ENCODE measurements at regions not wholly inside any gene's neighbourhood (a gene's known extent, or its start where the extent isn't known, plus 50 kb on each side); places are given as distances from the start of the nearest gene placed in this dataset. TPM values are rescaled to one million over a fixed set of nuclear protein-coding genes. Genes with fewer than 3 reads are reported as not detected.

DNA sequence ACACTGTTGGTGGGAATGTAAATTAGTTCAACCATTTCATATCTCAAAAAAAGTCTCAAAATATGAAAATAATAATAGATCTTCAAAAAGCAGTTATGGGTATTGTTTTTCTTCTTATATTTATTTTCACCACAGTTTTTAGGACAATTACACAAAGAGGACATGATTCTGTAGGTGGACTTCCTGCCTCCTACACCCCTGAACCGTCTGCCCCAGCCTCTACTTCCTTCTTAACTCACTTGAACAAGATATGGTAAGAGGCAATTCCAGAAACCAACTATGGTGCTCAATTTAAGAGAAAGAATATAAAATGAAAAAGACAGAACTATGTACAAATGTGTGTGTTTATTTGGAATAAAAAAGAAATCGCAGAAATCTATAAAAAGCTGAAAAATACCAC, 74.1 kb upstream of the MON1B start:
- no peaks in the 10 kb centered on the region for H3K9me3 Mint-ChIP-seq
- no peak for DNase-seq
- H3K4me3 Mint-ChIP-seq: no peak overlapping the region
- H3K36me3 Mint-ChIP-seq (ENCODE audit: low read depth): no peaks in the 10 kb centered on the region
- no peak overlapping the region for H3K27ac Mint-ChIP-seq
- intact Hi-C loops (cut with micrococcal nuclease): no loop called here
- H3K4me1 Mint-ChIP-seq (ENCODE audit: low read depth): no peaks in the 10 kb centered on the region
- H3K27me3 Mint-ChIP-seq (ENCODE audit: low read depth): peaks cover 5% of the 10 kb centered on the region
- CTCF ChIA-PET: no interaction called here

DNA sequence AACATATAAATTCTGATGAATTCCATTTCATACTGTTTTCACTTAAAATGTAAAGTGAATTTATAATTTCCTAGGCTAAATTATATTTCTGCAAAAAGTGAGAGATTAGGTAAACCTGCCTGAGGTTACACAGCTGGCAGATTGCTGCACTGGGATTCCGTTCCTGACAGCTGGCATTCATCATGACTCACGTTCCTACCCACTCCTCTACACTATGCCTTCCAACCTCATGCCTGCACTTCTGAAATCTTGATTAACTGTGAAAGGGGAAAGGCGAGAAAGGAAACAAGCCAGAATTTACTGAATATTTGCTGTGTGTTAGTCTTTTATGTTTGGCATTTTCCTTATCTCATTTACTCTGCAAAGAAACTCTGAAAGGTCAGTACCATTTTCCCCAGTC, 73.3 kb upstream of the MON1B start:
- H3K36me3 Mint-ChIP-seq (ENCODE audit: low read depth): no peaks in the 10 kb centered on the region
- CTCF ChIA-PET: no interaction called here
- no peak overlapping the region for H3K4me3 Mint-ChIP-seq
- no peaks in the 10 kb centered on the region for H3K9me3 Mint-ChIP-seq
- H3K4me1 Mint-ChIP-seq (ENCODE audit: low read depth): no peaks in the 10 kb centered on the region
- peaks cover 6% of the 10 kb centered on the region for H3K27me3 Mint-ChIP-seq (ENCODE audit: low read depth)
- DNase-seq: no peak
- intact Hi-C loops (cut with micrococcal nuclease): no loop called here
- no peak overlapping the region for H3K27ac Mint-ChIP-seq

DNA sequence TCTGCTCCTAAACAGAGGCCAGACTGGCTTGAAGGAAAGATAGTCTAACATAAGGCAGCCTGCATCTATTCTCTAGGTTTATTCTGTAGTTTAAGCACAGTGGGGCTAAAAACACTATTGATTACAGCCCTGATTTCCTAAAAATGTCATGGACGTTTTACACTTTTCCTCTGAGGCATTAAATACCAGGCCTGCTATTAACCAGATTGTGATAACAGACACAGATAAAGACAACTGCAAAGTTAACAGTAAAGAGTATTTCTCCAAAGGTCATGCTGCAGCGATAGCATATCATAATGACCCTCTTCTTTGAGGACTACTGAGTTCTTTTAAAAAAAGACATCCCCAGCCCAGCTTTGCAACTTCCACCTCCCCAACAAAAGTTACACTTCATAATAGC, 59.6 kb upstream of the MON1B start:
- Mint-ChIP-seq H3K27ac (no peak overlapping the region), H3K36me3 (ENCODE audit: low read depth) (no peaks in the 10 kb centered on the region), H3K9me3 (peaks cover 4% of the 10 kb centered on the region), H3K4me1 (ENCODE audit: low read depth) (no peaks in the 10 kb centered on the region), H3K4me3 (no peak overlapping the region), H3K27me3 (ENCODE audit: low read depth) (peaks cover 6% of the 10 kb centered on the region)
- no peak for DNase-seq
- intact Hi-C loops (cut with micrococcal nuclease): no loop called here
- CTCF ChIA-PET: no interaction called here

DNA sequence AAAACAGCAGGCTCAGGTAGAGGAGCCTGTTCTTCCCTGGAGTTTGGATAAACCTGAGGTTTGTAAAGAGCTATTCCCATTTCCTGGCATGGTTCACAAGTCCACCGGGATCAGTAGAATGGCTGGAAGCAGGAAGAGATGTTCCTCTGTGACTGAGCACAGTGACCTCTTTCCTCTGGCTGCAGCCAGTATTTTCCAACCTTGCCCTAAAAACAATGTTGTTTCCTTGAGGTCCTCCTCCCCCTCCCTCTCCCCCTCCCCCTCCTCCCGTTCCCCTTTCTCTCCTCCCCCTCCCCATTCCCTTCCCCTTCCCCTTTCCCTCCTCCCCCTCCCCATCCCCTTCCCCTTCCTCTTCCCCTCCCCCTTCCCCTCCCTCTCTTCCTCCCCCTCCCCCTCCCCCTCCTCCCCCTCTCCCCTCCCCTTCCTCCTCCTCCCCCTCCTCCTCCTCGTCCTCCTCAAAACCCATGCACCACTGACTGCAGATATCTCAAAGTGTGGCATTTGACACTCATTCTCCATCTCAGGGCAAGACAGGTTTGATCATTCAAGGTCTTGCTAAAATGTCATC, 58.9 kb upstream of the MON1B start:
- Mint-ChIP-seq H3K27ac (no peak overlapping the region), H3K9me3 (peaks cover 4% of the 10 kb centered on the region), H3K4me3 (no peak overlapping the region), H3K36me3 (ENCODE audit: low read depth) (no peaks in the 10 kb centered on the region), H3K4me1 (ENCODE audit: low read depth) (no peaks in the 10 kb centered on the region), H3K27me3 (ENCODE audit: low read depth) (peaks cover 10% of the 10 kb centered on the region)
- no peak for DNase-seq
- CTCF ChIA-PET: no interaction called here
- intact Hi-C loops (cut with micrococcal nuclease): no loop called here

DNA sequence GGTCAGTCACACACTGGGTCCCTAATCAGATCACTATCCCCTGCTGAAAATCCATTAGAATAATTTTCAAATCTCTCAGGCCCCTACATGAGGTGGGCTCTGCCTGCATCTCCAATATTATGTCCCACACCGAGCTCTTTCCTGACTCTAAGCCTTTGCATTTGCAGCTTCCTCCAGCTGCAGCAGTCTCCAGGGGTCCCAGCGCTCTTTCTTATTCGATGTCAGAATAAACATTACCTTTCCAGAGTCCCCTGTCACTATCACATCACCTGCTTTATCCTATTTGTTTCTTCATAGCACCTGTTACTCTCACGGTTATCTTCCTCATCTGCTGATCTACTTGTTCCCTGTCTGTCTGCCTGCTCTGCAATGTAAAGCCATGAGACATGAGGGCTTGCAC, 57.3 kb upstream of the MON1B start:
- H3K4me3 Mint-ChIP-seq: no peak overlapping the region

DNA sequence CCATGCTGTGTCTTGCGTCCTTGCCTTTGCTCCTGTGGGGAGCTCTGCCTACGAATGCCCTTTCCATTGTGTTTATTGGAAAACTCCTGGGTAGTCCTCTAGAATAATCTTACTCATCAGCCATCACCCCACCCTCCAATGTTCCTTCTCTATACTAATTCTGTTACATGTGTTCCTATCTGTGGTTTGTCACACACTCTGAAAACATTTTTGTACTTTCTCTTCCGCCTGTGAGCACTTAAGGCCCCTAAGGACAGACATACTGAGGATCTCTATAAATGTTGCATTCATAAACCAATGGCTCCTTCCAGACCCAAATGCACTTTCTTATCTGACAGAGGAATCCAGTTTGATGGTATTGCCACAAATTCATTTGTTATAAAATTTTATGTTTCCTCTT, 53.9 kb upstream of the MON1B start:
- H3K9me3 Mint-ChIP-seq: no peaks in the 10 kb centered on the region
- CTCF ChIA-PET: no interaction called here
- H3K4me3 Mint-ChIP-seq: no peak overlapping the region
- H3K27ac Mint-ChIP-seq: no peak overlapping the region
- no peaks in the 10 kb centered on the region for H3K4me1 Mint-ChIP-seq (ENCODE audit: low read depth)
- peaks cover 17% of the 10 kb centered on the region for H3K27me3 Mint-ChIP-seq (ENCODE audit: low read depth)
- intact Hi-C loops (cut with micrococcal nuclease): no loop called here
- no peak for DNase-seq
- H3K36me3 Mint-ChIP-seq (ENCODE audit: low read depth): no peaks in the 10 kb centered on the region

More for the DNA sequence above, 57.3 kb upstream of the MON1B start:
- CTCF ChIA-PET: no interaction called here
- intact Hi-C loops (cut with micrococcal nuclease): no loop called here
- Mint-ChIP-seq H3K4me1 (ENCODE audit: low read depth) (no peaks in the 10 kb centered on the region), H3K27ac (no peak overlapping the region), H3K27me3 (ENCODE audit: low read depth) (peaks cover 10% of the 10 kb centered on the region), H3K9me3 (no peaks in the 10 kb centered on the region), H3K36me3 (ENCODE audit: low read depth) (no peaks in the 10 kb centered on the region)
- no peak for DNase-seq

Small RNAs in the stretch of these regions (microRNA-seq; reads per million reads assigned to microRNA genes)
- not detected for gene MIR4719 (ENCODE audit: borderline microRNAs expressed, borderline replicate concordance)
